ENCODE measurements at regions not wholly inside any gene's neighbourhood (a gene's known extent, or its start where the extent isn't known, plus 50 kb on each side); places are given as distances from the start of the nearest gene placed in this dataset.

DNA sequence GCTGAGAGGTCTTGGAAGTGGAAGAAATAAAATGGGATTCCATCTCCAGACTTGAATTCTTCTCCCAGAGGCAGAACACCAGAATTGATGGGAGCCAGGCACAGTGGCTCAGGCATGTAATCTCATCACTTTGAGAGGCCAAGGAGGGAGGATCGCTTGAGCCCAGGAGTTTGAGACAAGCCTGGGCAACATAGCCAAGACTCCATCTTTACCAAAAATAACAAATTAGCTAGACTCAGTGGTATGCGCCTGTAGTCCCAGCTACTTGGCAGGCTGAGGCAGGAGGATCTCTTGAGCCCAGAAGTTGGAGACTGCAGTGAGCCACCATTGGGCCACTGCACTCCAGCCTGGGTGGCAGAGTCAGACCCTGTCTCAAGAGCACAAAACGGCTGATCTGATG lies 144.3 kb downstream of the C1D start (continued):
- TF ChIP-seq, protein P1, sequence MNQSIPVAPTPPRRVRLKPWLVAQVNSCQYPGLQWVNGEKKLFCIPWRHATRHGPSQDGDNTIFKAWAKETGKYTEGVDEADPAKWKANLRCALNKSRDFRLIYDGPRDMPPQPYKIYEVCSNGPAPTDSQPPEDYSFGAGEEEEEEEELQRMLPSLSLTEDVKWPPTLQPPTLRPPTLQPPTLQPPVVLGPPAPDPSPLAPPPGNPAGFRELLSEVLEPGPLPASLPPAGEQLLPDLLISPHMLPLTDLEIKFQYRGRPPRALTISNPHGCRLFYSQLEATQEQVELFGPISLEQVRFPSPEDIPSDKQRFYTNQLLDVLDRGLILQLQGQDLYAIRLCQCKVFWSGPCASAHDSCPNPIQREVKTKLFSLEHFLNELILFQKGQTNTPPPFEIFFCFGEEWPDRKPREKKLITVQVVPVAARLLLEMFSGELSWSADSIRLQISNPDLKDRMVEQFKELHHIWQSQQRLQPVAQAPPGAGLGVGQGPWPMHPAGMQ (IDR thresholded peaks at IDR 0.05; ENCODE audit: borderline replicate concordance): no peak
- TF ChIP-seq, protein P2, sequence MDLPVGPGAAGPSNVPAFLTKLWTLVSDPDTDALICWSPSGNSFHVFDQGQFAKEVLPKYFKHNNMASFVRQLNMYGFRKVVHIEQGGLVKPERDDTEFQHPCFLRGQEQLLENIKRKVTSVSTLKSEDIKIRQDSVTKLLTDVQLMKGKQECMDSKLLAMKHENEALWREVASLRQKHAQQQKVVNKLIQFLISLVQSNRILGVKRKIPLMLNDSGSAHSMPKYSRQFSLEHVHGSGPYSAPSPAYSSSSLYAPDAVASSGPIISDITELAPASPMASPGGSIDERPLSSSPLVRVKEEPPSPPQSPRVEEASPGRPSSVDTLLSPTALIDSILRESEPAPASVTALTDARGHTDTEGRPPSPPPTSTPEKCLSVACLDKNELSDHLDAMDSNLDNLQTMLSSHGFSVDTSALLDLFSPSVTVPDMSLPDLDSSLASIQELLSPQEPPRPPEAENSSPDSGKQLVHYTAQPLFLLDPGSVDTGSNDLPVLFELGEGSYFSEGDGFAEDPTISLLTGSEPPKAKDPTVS (IDR thresholded peaks at IDR 0.05; ENCODE audit: low read depth, low read length): no peak
- TF ChIP-seq, protein P3, sequence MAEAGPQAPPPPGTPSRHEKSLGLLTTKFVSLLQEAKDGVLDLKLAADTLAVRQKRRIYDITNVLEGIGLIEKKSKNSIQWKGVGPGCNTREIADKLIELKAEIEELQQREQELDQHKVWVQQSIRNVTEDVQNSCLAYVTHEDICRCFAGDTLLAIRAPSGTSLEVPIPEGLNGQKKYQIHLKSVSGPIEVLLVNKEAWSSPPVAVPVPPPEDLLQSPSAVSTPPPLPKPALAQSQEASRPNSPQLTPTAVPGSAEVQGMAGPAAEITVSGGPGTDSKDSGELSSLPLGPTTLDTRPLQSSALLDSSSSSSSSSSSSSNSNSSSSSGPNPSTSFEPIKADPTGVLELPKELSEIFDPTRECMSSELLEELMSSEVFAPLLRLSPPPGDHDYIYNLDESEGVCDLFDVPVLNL (IDR thresholded peaks at IDR 0.05; ENCODE audit: low read depth, low read length): no peak
- TF ChIP-seq STAT3 (IDR thresholded peaks at IDR 0.05; ENCODE audit: low read depth, low read length): no peak
- TF ChIP-seq SRF (IDR thresholded peaks at IDR 0.05; ENCODE audit: low read depth in 2 of 2, low read length in 2 of 2): no peak

DNA sequence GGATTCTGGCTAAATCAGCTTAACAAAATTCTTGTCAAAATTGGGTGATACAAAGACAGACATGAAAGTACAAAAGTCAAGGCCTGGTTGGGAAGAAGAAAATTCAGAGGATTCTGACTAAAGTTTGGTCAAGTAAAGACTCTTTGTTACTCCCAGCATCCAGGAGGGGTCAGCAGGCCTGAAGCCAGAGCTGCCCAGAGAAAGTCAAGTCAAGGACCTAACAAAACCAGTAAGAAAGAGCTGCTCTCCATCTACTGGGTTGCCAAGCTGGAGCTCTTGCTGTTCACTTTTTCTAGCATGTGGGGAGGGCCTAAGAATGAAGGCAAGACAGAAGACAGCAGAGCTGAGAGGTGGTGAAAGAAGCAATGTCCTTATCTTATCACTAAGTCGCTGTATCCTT lies 143.3 kb downstream of the C1D start:
- DNase-seq (ENCODE audit: low read depth, low spot score): no peak
- Histone ChIP-seq H4K20me1 (ENCODE audit: control insufficient read depth, insufficient read depth) (no peaks in the 10 kb centered on the region; the same call in 1 of the 2 replicates), H2AFZ (ENCODE audit: control insufficient read depth, low read depth, low read length) (no peak overlapping the region), H3K27ac (ENCODE audit: control insufficient read depth, insufficient read depth) (no peak overlapping the region), H3K79me2 (ENCODE audit: control insufficient read depth, insufficient read depth, low read length) (no peaks in the 10 kb centered on the region), H3K9me3 (replicated peaks; ENCODE audit: control insufficient read depth, insufficient read depth, low read length) (no peaks in the 10 kb centered on the region), H3K36me3 (ENCODE audit: control insufficient read depth in 2 of 2, insufficient read depth in 2 of 2, low read length in 1 of 2) (no peaks in the 10 kb centered on the region), H3K4me2 (ENCODE audit: control insufficient read depth, insufficient read depth) (no peak overlapping the region), H3K4me1 (ENCODE audit: control insufficient read depth, insufficient read depth, low read length) (no peaks in the 10 kb centered on the region), H3K27me3 (replicated peaks in 1 of 2; ENCODE audit: control insufficient read depth in 2 of 2, insufficient read depth in 2 of 2, low read length in 1 of 2) (peaks cover 0 to 4% of the 10 kb centered on the region in 2 experiments; a peak in 3 of 4 replicates), H3K4me3 (no peak overlapping the region), H3K9ac (ENCODE audit: control insufficient read depth, insufficient read depth, low read length) (no peak overlapping the region)
- CTCF ChIA-PET: interaction anchor here (1.9 kb wide), 1 partner anchor 112 kb away, joined by 6 read pairs; no protein-coding TSS in a partner anchor
- in situ Hi-C loops (cut with MboI) (no loop called here), intact Hi-C loops (cut with micrococcal nuclease; ENCODE audit: unreplicated experiment) (no loop called here)
- FAIRE-seq: no peak
- no peak for ATAC-seq
- SMC1A ChIA-PET (ENCODE audit: uncharacterized antibody, unreplicated experiment): no interaction called here
- TF ChIP-seq POLR2AphosphoS2 (IDR thresholded peaks at IDR 0.05; ENCODE audit: low read depth, low read length): no peak
- 46% methylated on average over 1 of the region's 1 CpG for WGBS (ENCODE audit: insufficient coverage, insufficient replicate concordance, low lambda C conversion rate, missing lambda C conversion rate)
- POLR2A ChIA-PET: interaction anchor here (0.5 kb wide), 2 partner anchors 24 to 508 kb away, joined by 3 to 9 read pairs; no protein-coding TSS in a partner anchor
- no TSS peak for BruUV-seq (replicated peaks)
- RAD21 ChIA-PET (ENCODE audit: unreplicated experiment): no interaction called here

Data from GM12878 (cell line).